ENCODE measurements at regions not wholly inside any gene's neighbourhood (a gene's known extent, or its start where the extent isn't known, plus 50 kb on each side); places are given as distances from the start of the nearest gene placed in this dataset.

- H3K27me3 ChIP-seq (ENCODE audit: control insufficient read depth, insufficient read depth, low read length): no peaks in the 10 kb centered on the region
- no peaks in the 10 kb centered on the region for H3K79me1 ChIP-seq (ENCODE audit: low read depth in 1 of 2, low read length in 2 of 2)
- no peak overlapping the region for H3K56ac ChIP-seq (ENCODE audit: extremely low read depth, insufficient read depth, low read length)
- H4K8ac ChIP-seq (ENCODE audit: low read depth in 2 of 2, low read length in 2 of 2): no peak overlapping the region
- no peak overlapping the region for H2AFZ ChIP-seq (replicated peaks; ENCODE audit: low read length, poor library complexity)
- H4K20me1 ChIP-seq (ENCODE audit: insufficient read depth, low read length): no peaks in the 10 kb centered on the region
- H3K27ac ChIP-seq (ENCODE audit: insufficient read depth, low read length): no peak overlapping the region
- WGBS, 2 experiments (ENCODE audit: extremely low coverage in 2 of 2, insufficient read length in 1 of 2): 100% methylated on average over 1 of the region's 8 CpGs; no CpG with 5 or more reads in 1 of the 2 experiments
- H3K36me3 ChIP-seq (ENCODE audit: control insufficient read depth, insufficient read depth, low read length): no peaks in the 10 kb centered on the region
- H3K4ac ChIP-seq (ENCODE audit: low read depth, low read length): no peak overlapping the region
- no peak overlapping the region for H2AK5ac ChIP-seq (ENCODE audit: low read depth, low read length)
- H3K9me1 ChIP-seq (ENCODE audit: insufficient read depth, low read length): no peaks in the 10 kb centered on the region
- ChIA-PET POLR2A (ENCODE audit: unreplicated experiment) (no interaction called here), CTCF (interaction anchor here (0.6 kb wide), 1 partner anchor 494 kb away, joined by 3 read pairs; no protein-coding TSS in a partner anchor)
- DNase-seq (peak; percentile 21), ATAC-seq (ENCODE audit: low read depth) (no peak)
- no peak overlapping the region for H3K18ac ChIP-seq (ENCODE audit: low read depth, low read length)
- no peak overlapping the region for H3K23ac ChIP-seq (ENCODE audit: low read depth, low read length)
- no peak overlapping the region for H2BK120ac ChIP-seq (ENCODE audit: low read depth, low read length)
- dilution Hi-C loops (cut with HindIII; ENCODE audit: low sequenced_read_pairs, unreplicated experiment) (no loop called here), in situ Hi-C loops (cut with MboI; ENCODE audit: low sequenced_read_pairs) (no loop called here), intact Hi-C loops (cut with micrococcal nuclease) (no loop called here)
- H4K91ac ChIP-seq (ENCODE audit: insufficient read depth, low read depth, low read length): no peak overlapping the region
- no peak overlapping the region for H2BK15ac ChIP-seq (ENCODE audit: low read depth, low read length)
- no peak overlapping the region for H2BK5ac ChIP-seq (ENCODE audit: low read depth, low read length, poor library complexity, severe bottlenecking)
- no TSS peak for BruUV-seq (replicated peaks)
- no peak overlapping the region for H4K5ac ChIP-seq (ENCODE audit: low read depth, low read length)
- no peaks in the 10 kb centered on the region for H3K9me3 ChIP-seq (ENCODE audit: control insufficient read depth, insufficient read depth, low read length)
- H3K4me2 ChIP-seq (ENCODE audit: low read depth, low read length): no peak overlapping the region
- no peak overlapping the region for H2BK20ac ChIP-seq (ENCODE audit: low read depth, low read length)
- no peaks in the 10 kb centered on the region for H3K4me1 ChIP-seq (ENCODE audit: control insufficient read depth, insufficient read depth, low read length)
- no peak overlapping the region for H3K4me3 ChIP-seq (ENCODE audit: insufficient read depth, low read depth, low read length)
- no peak overlapping the region for H2AK9ac ChIP-seq (replicated peaks; ENCODE audit: low read depth, low read length, poor library complexity)
- H3K14ac ChIP-seq (replicated peaks; ENCODE audit: low read depth, low read length): no peak overlapping the region
- H3K9ac ChIP-seq (ENCODE audit: low read depth, low read length): no peak overlapping the region
- TF ChIP-seq CHD1 (IDR thresholded peaks at IDR 0.05; ENCODE audit: low read depth, low read length) (no peak), BHLHE40 (IDR thresholded peaks at IDR 0.05; ENCODE audit: low read depth, low read length) (no peak), SMC3 (IDR thresholded peaks at IDR 0.05; ENCODE audit: low read depth, low read length) (no peak), USF2 (IDR thresholded peaks at IDR 0.05; ENCODE audit: low read depth, low read length) (no peak), ELK1 (IDR thresholded peaks at IDR 0.05; ENCODE audit: borderline replicate concordance, low read depth, low read length) (no peak), MXI1 (IDR thresholded peaks at IDR 0.05; ENCODE audit: borderline replicate concordance, low read depth, low read length) (no peak), MAFK (IDR thresholded peaks at IDR 0.05; ENCODE audit: low read depth, low read length) (no peak), RCOR1 (IDR thresholded peaks at IDR 0.05; ENCODE audit: insufficient replicate concordance, low read length) (no peak), FOS (IDR thresholded peaks at IDR 0.05; ENCODE audit: low read depth, low read length) (no peak), RFX5 (IDR thresholded peaks at IDR 0.05; ENCODE audit: low read depth, low read length) (no peak), POLR2A (IDR thresholded peaks at IDR 0.05; ENCODE audit: low read depth, low read length) (no peak), CTCF (conservative IDR thresholded peaks at IDR 0.05; ENCODE audit: low read depth, low read length) (no peak), RAD21 (IDR thresholded peaks at IDR 0.05; ENCODE audit: low read length) (no peak), NFE2L2 (IDR thresholded peaks at IDR 0.05; ENCODE audit: low read depth, low read length) (no peak), MAZ (IDR thresholded peaks at IDR 0.05; ENCODE audit: borderline replicate concordance, low read depth, low read length) (no peak)
Observed at GRCh38 chr12:20006871-20007730, 361.2 kb upstream of the PDE3A start.
